ENCODE measurements at regions not wholly inside any gene's neighbourhood (a gene's known extent, or its start where the extent isn't known, plus 50 kb on each side); places are given as distances from the start of the nearest gene placed in this dataset.
"Not testable (repeated sequence)": the region's sequence is repeated elsewhere in the genome, so short reads cannot be mapped to it uniquely, and the experiment has no call there.

- TF ChIP-seq, protein P1, sequence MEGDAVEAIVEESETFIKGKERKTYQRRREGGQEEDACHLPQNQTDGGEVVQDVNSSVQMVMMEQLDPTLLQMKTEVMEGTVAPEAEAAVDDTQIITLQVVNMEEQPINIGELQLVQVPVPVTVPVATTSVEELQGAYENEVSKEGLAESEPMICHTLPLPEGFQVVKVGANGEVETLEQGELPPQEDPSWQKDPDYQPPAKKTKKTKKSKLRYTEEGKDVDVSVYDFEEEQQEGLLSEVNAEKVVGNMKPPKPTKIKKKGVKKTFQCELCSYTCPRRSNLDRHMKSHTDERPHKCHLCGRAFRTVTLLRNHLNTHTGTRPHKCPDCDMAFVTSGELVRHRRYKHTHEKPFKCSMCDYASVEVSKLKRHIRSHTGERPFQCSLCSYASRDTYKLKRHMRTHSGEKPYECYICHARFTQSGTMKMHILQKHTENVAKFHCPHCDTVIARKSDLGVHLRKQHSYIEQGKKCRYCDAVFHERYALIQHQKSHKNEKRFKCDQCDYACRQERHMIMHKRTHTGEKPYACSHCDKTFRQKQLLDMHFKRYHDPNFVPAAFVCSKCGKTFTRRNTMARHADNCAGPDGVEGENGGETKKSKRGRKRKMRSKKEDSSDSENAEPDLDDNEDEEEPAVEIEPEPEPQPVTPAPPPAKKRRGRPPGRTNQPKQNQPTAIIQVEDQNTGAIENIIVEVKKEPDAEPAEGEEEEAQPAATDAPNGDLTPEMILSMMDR (IDR thresholded peaks at IDR 0.05): no peak
- no peak for TF ChIP-seq ZFX (IDR thresholded peaks at IDR 0.05; ENCODE audit: borderline replicate concordance)
- no peak overlapping the region for H3K27ac ChIP-seq
These were observed 99.3 kb downstream of the UTRN start for GRCh38 chr6:144384427-144384826.

GRCh38 chr6:144389474-144389873 is 104.3 kb downstream of the UTRN start:
- not testable (repeated sequence) for H3K27ac ChIP-seq

DNA sequence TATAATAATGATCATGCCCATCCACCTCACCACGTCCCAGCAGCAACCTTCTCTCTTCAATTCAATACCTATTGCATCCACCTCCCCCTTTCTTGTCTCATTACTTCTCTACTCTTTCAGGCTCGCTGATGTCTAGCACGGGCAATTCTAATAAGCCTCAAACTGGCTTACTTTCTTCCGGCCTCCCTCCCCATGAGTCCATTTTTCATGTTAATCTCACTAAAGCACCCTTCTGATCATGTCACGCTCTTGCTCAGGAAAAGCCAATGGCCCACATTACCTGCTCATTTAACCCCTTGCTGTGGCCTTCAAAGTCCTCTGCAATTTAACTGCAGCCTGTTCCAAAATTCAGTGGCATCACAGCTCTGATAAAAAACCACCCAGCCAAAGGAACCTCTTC is 105.1 kb downstream of the UTRN start:
- no peak overlapping the region for H3K27ac ChIP-seq
- TF ChIP-seq ZFX (IDR thresholded peaks at IDR 0.05; ENCODE audit: borderline replicate concordance): no peak
- TF ChIP-seq, protein P1 (IDR thresholded peaks at IDR 0.05): no peak

DNA sequence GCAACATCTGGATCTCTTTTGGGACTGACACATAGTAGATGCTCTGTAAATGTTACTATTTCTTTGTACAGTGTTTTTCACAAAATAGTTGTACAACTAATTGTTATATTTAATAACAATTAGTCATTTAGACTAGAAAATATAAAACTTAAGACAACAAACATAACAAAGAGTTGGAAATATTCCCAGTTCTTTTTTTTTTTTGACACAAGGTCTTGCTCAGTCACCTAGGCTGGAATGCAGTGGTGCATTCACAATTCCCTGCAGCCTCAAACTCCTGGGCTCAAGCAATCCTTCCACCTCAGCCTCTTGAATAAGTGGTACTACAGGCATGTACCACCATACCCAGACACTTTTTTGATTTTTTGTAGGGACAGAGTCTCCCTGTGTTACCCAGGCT is 105.8 kb downstream of the UTRN start:
- TF ChIP-seq, protein P1 (IDR thresholded peaks at IDR 0.05): no peak
- no peak for TF ChIP-seq ZFX (IDR thresholded peaks at IDR 0.05; ENCODE audit: borderline replicate concordance)
- H3K27ac ChIP-seq: no peak overlapping the region

- TF ChIP-seq, protein P1 (IDR thresholded peaks at IDR 0.05): no peak
- no peak for TF ChIP-seq ZFX (IDR thresholded peaks at IDR 0.05; ENCODE audit: borderline replicate concordance)
- no peak overlapping the region for H3K27ac ChIP-seq
These were observed 107.4 kb downstream of the UTRN start for GRCh38 chr6:144392536-144392935.

DNA sequence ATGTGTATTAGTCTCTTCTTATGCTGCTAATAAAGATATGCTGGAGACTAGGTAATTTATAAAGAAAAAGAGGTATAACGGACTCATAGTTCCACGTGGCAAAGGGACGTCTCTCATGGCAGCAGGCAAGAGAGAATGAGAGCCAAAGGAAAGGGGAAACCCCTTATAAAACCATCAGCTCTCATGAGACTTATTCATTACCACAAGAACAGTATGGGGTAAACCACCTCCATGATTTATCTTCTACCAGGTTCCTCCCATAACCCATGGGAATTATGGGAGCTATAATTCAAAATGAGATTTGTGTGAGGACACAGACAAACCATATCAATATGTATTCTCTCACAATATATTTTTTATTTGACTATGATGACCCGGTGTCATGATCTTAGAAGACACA is 109.1 kb downstream of the UTRN start:
- TF ChIP-seq ZFX (IDR thresholded peaks at IDR 0.05; ENCODE audit: borderline replicate concordance): no peak
- TF ChIP-seq, protein P1 (IDR thresholded peaks at IDR 0.05): no peak
- H3K27ac ChIP-seq: no peak overlapping the region

GRCh38 chr6:144395014-144395413 is 109.9 kb downstream of the UTRN start:
- no peak for TF ChIP-seq ZFX (IDR thresholded peaks at IDR 0.05; ENCODE audit: borderline replicate concordance)
- TF ChIP-seq, protein P1 (IDR thresholded peaks at IDR 0.05): no peak
- no peak overlapping the region for H3K27ac ChIP-seq

- no peak overlapping the region for H3K27ac ChIP-seq
- TF ChIP-seq, protein P1 (IDR thresholded peaks at IDR 0.05): no peak
- no peak for TF ChIP-seq ZFX (IDR thresholded peaks at IDR 0.05; ENCODE audit: borderline replicate concordance)
These were observed 110.7 kb downstream of the UTRN start for GRCh38 chr6:144395826-144396225.

All from 22Rv1 (cell line).